CD14-positive monocyte (primary cell): ENCODE measurements at regions not wholly inside any gene's neighbourhood (a gene's known extent, or its start where the extent isn't known, plus 50 kb on each side); places are given as distances from the start of the nearest gene placed in this dataset.
A peak's percentile ranks its signal among the peaks of the same experiment; 100 is the strongest.

Experiments
- DNase-seq, 3 donors: peaks; one replicate each; pipeline ENCODE4 v3.0.0-alpha.2; 2011 to 2022
- H2AFZ ChIP-seq: 2 replicates; pipeline ENCODE4 v1.6.0; 2012; ENCODE audit warnings: mild to moderate bottlenecking, low read depth, low read length, inconsistent platforms; ENCODE audit not compliant: insufficient read depth, poor library complexity, severe bottlenecking
- H3K27ac ChIP-seq, 2 donors: 1 replicate in 1 of 2; 2 replicates in 1 of 2; pipeline ENCODE4 v1.5.1; 2012 to 2013; ENCODE audit warnings: low read length in 2 of 2, control low read depth in 1 of 2, inconsistent platforms in 1 of 2, low read depth in 1 of 2, mild to moderate bottlenecking in 1 of 2
- H3K27me3 ChIP-seq, 2 donors: one replicate each; pipeline versions ENCODE4 v1.6.0 to v1.6.1; 2011 to 2013; ENCODE audit warnings: low read length in 2 of 2; ENCODE audit not compliant: control insufficient read depth in 2 of 2, insufficient read depth in 2 of 2
- H3K36me3 ChIP-seq, 2 donors: replicated peaks in 1 of 2; 1 replicate in 1 of 2; 2 replicates in 1 of 2; pipeline versions ENCODE4 v1.5.1 to v1.6.1; 2012 to 2013; ENCODE audit warnings: low read length in 2 of 2, control low read depth in 1 of 2, inconsistent platforms in 1 of 2, mild to moderate bottlenecking in 1 of 2; ENCODE audit not compliant: insufficient read depth in 2 of 2, control insufficient read depth in 1 of 2
- H3K4me1 ChIP-seq, 2 donors: 1 replicate in 1 of 2; 2 replicates in 1 of 2; pipeline versions ENCODE4 v1.5.1 to v1.6.1; 2012 to 2013; ENCODE audit warnings: low read length in 2 of 2, control low read depth in 1 of 2, inconsistent platforms in 1 of 2, mild to moderate bottlenecking in 1 of 2, moderate library complexity in 1 of 2; ENCODE audit not compliant: insufficient read depth in 2 of 2, control insufficient read depth in 1 of 2
- H3K4me2 ChIP-seq: replicated peaks from 2 replicates; pipeline ENCODE3; 2012; ENCODE audit warnings: low read length, moderate library complexity, mild to moderate bottlenecking; ENCODE audit not compliant: poor library complexity, severe bottlenecking; ENCODE audit errors: extremely low read depth
- H3K4me3 ChIP-seq, 3 experiments: fragments of 200-600 bp in 1 of 3; sonication (generic) in 1 of 3; replicated peaks in 1 of 3; 1 replicate in 2 of 3; 2 replicates in 1 of 3; pipeline ENCODE4 v1.5.1; 2011 to 2013; ENCODE audit warnings: low read length in 3 of 3, mild to moderate bottlenecking in 3 of 3, control low read depth in 2 of 3, low read depth in 2 of 3, inconsistent platforms in 1 of 3, moderate library complexity in 1 of 3
- H3K79me2 ChIP-seq: 2 replicates; pipeline ENCODE4 v1.6.0; 2012; ENCODE audit warnings: mild to moderate bottlenecking, control low read depth, inconsistent platforms, low read length, moderate library complexity; ENCODE audit not compliant: insufficient read depth
- H3K9ac ChIP-seq: 2 replicates; pipeline ENCODE4 v1.6.0; 2017; ENCODE audit warnings: low read length, mild to moderate bottlenecking; ENCODE audit not compliant: insufficient read depth, poor library complexity, severe bottlenecking
- H3K9me3 ChIP-seq, 2 donors: replicated peaks in 1 of 2; 1 replicate in 1 of 2; 2 replicates in 1 of 2; pipeline versions ENCODE4 v1.5.1 to v1.6.1; 2012 to 2013; ENCODE audit warnings: low read length in 2 of 2, control low read depth in 1 of 2; ENCODE audit not compliant: control insufficient read depth in 1 of 2, insufficient read depth in 1 of 2
- H4K20me1 ChIP-seq: 2 replicates; pipeline ENCODE4 v1.6.0; 2012; ENCODE audit warnings: mild to moderate bottlenecking, low read length, control low read depth, moderate library complexity; ENCODE audit not compliant: insufficient read depth
- H3K27ac Mint-ChIP-seq, 7 donors: one replicate each; pipeline ENCODE4 v1.8.0; 2020; ENCODE audit warnings: mild to moderate bottlenecking in 7 of 7, mixed read lengths in 7 of 7, moderate library complexity in 6 of 7, inconsistent platforms in 2 of 7
- H3K27me3 Mint-ChIP-seq, 3 donors: one replicate each; pipeline ENCODE4 v1.8.0; 2021 to 2022; ENCODE audit warnings: low read depth in 3 of 3, mild to moderate bottlenecking in 3 of 3, mixed read lengths in 3 of 3, moderate library complexity in 3 of 3, inconsistent platforms in 1 of 3
- H3K36me3 Mint-ChIP-seq, 2 donors: one replicate each; pipeline ENCODE4 v1.8.0; 2020; ENCODE audit warnings: mixed read lengths in 2 of 2, inconsistent platforms in 1 of 2, mild to moderate bottlenecking in 1 of 2
- H3K4me1 Mint-ChIP-seq: one replicate; pipeline ENCODE4 v1.8.0; 2020; ENCODE audit warnings: mild to moderate bottlenecking, mixed read lengths
- H3K4me3 Mint-ChIP-seq, 2 donors: one replicate each; pipeline ENCODE4 v1.8.0; 2020; ENCODE audit warnings: mild to moderate bottlenecking in 2 of 2, mixed read lengths in 2 of 2, moderate library complexity in 1 of 2
- H3K9me3 Mint-ChIP-seq, 7 donors: one replicate each; pipeline ENCODE4 v1.8.0; 2020 to 2022; ENCODE audit warnings: mixed read lengths in 7 of 7, mild to moderate bottlenecking in 6 of 7, moderate library complexity in 6 of 7, inconsistent platforms in 2 of 7
- CTCF ChIP-seq: fragments of 200-600 bp; IDR thresholded peaks from one replicate; pipeline ENCODE4 v1.8.0; 2022; ENCODE audit warnings: antibody characterized with exemption, mild to moderate bottlenecking
- WGBS: methylation state at CpG from one replicate; pipeline ENCODE4 v1.1.5; 2013; ENCODE audit warnings: missing lambda C conversion rate; ENCODE audit not compliant: insufficient coverage; 5-methylcytosine and 5-hydroxymethylcytosine counted together
- intact Hi-C, 2 donors: fragments of 100-400 bp; cut with micrococcal nuclease; formaldehyde crosslinking; loops; one replicate each; pipeline versions ENCODE4 v1.15.0 to v1.15.1; 2023

DNA sequence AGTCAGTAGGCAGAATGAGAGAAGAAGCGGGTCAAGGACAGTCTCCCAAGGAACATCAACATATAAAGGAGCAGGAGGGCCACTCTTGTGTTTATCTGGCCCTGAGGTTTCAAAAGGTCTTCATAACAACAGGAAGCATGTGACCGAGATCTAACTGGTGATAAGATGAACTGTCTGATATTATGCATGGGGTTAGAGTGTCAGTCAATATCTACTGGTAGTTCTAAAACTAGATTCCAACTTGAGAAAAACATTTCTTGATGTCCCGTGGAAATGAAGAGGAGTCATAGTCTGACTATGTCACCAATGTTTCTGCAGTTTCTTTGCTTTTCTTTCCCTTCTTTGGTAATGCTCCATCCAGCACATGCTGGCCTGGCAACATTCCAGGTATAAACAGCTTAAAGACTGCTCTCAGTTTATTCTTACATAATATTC lies 77.5 kb upstream of the ITPRID2 start:
- Histone ChIP-seq H3K4me1 (peaks cover 21 to 26% of the 10 kb centered on the region in 2 donors), H3K27ac (peak overlapping the region in 1 of 2 donors; percentile 33), H3K9ac (no peak overlapping the region), H3K27me3 (no peaks in the 10 kb centered on the region), H3K4me2 (peak overlapping the region; percentile 1), H2AFZ (peak overlapping the region; percentile 8), H3K4me3 (no peak overlapping the region), H3K36me3 (no peaks in the 10 kb centered on the region), H4K20me1 (no peaks in the 10 kb centered on the region), H3K9me3 (no peaks in the 10 kb centered on the region), H3K79me2 (no peaks in the 10 kb centered on the region)
- Mint-ChIP-seq H3K4me3 (no peak overlapping the region), H3K4me1 (peaks cover 36% of the 10 kb centered on the region), H3K9me3 (no peaks in the 10 kb centered on the region), H3K27ac (peak overlapping the region; percentile 4 to 81 (median 44)), H3K36me3 (no peaks in the 10 kb centered on the region), H3K27me3 (peaks cover 0 to 2% (median 0%) of the 10 kb centered on the region in 3 donors)
- TF ChIP-seq CTCF, result no peak
- peak; percentile 51 to 67 (median 57) for DNase-seq
- WGBS, result no CpG with 5 or more reads among the region's 3 CpGs
- intact Hi-C loops, result no loop called here

DNA sequence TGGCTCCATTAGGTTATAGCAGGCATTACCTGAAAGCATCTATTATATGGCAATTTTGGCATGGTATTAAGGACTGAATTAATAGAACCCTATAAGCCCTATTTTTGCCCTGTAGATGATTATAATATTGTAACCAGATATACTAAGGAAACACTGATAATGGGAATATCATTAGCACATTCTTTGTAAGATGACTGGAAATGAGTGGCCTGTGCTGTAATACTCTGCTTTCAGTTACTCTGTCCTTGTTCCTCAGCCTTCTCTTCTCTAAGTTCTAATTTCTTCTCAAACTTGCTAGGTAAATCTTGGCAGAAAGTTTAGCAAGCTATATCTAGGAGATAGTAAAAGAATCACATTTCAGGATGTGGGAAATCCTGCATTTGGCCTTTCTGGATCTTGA lies 74.0 kb upstream of the ITPRID2 start:
- Histone ChIP-seq H2AFZ (no peak overlapping the region), H3K79me2 (no peaks in the 10 kb centered on the region), H3K4me3 (no peak overlapping the region), H3K36me3 (no peaks in the 10 kb centered on the region), H3K27ac (no peak overlapping the region), H3K4me1 (peaks cover 11 to 12% of the 10 kb centered on the region in 2 donors), H3K27me3 (no peaks in the 10 kb centered on the region), H4K20me1 (no peaks in the 10 kb centered on the region), H3K9ac (no peak overlapping the region), H3K9me3 (no peaks in the 10 kb centered on the region), H3K4me2 (no peak overlapping the region)
- peaks cover 19% of the 10 kb centered on the region for H3K4me1 Mint-ChIP-seq
- H3K27me3 Mint-ChIP-seq, result peaks cover 0 to 2% (median 0%) of the 10 kb centered on the region in 3 donors
- no peak overlapping the region for H3K4me3 Mint-ChIP-seq
- TF ChIP-seq CTCF, result no peak
- DNase-seq, result no peak
- H3K36me3 Mint-ChIP-seq, result no peaks in the 10 kb centered on the region
- intact Hi-C loops, result no loop called here
- no peak overlapping the region for H3K27ac Mint-ChIP-seq
- no peaks in the 10 kb centered on the region for H3K9me3 Mint-ChIP-seq
